ENCODE measurements at regions not wholly inside any gene's neighbourhood (a gene's known extent, or its start where the extent isn't known, plus 50 kb on each side); places are given as distances from the start of the nearest gene placed in this dataset.

- no peaks in the 10 kb centered on the region for H3K27me3 ChIP-seq (ENCODE audit: control insufficient read depth, insufficient read depth, low read length)
- no peak overlapping the region for H3K4me3 ChIP-seq (ENCODE audit: insufficient read depth, low read depth, low read length)
- no peaks in the 10 kb centered on the region for H3K36me3 ChIP-seq (replicated peaks; ENCODE audit: control insufficient read depth, insufficient read depth, low read length)
- DNase-seq: peak; percentile 37
Measured at GRCh38 chr14:99327458-99328250, 55.7 kb upstream of the BCL11B start.

DNA sequence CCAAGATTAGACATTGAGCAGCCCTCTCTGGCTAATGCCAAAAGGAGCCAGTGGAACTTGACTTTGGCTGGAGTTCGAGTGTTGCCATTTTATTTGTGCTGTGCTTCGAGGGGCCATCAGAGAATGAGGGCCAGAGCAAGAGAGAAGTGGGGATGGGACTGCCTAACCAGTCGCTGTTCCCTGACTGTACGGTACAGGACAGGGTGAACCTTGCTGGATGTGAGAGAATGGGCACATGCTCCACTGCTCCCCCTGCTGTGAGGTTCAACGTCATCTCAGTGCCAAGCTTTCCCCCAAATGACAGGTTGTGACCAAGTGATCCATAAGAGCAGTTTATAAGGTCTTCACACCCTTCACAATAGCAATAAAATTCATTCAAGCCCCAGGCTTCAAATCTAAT, 55.1 kb upstream of the BCL11B start:
- peak; percentile 54 for DNase-seq
- Histone ChIP-seq H3K27me3 (ENCODE audit: control insufficient read depth, insufficient read depth, low read length) (no peaks in the 10 kb centered on the region), H3K36me3 (replicated peaks; ENCODE audit: control insufficient read depth, insufficient read depth, low read length) (no peaks in the 10 kb centered on the region), H3K4me3 (ENCODE audit: insufficient read depth, low read depth, low read length) (no peak overlapping the region)

GRCh38 chr14:99326041-99326710, 54.2 kb upstream of the BCL11B start:
- peak; percentile 14 for DNase-seq
- no peak overlapping the region for H3K4me3 ChIP-seq (ENCODE audit: insufficient read depth, low read depth, low read length)
- no peaks in the 10 kb centered on the region for H3K36me3 ChIP-seq (replicated peaks; ENCODE audit: control insufficient read depth, insufficient read depth, low read length)
- no peaks in the 10 kb centered on the region for H3K27me3 ChIP-seq (ENCODE audit: control insufficient read depth, insufficient read depth, low read length)

GRCh38 chr14:99325591-99325990, 53.6 kb upstream of the BCL11B start:
- no peak overlapping the region for H3K4me3 ChIP-seq (ENCODE audit: insufficient read depth, low read depth, low read length)
- no peaks in the 10 kb centered on the region for H3K27me3 ChIP-seq (ENCODE audit: control insufficient read depth, insufficient read depth, low read length)
- no peaks in the 10 kb centered on the region for H3K36me3 ChIP-seq (replicated peaks; ENCODE audit: control insufficient read depth, insufficient read depth, low read length)
- DNase-seq: peak; percentile 20

DNA sequence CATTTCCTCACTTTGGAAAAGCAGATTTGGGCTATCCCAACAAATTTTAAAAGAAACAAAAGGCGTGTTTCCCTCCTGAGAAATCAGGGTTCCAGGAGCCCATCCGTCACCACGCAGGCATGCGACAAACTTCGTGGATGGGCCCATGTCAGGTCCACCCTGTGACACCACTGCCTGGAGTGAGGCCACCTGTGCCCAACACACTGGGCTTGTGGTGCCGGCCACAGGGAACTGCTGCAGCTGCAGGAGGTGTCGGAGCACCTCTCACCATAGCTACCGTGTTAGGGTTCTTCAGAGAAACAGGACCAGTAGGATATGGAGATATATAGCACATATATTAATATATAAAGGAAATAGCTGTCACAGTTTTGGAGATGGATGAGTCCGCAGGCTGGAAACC, 53.0 kb upstream of the BCL11B start:
- no peaks in the 10 kb centered on the region for H3K27me3 ChIP-seq (ENCODE audit: control insufficient read depth, insufficient read depth, low read length)
- no peaks in the 10 kb centered on the region for H3K36me3 ChIP-seq (replicated peaks; ENCODE audit: control insufficient read depth, insufficient read depth, low read length)
- peak; percentile 19 for DNase-seq
- no peak overlapping the region for H3K4me3 ChIP-seq (ENCODE audit: insufficient read depth, low read depth, low read length)

GRCh38 chr14:99324291-99324690, 52.3 kb upstream of the BCL11B start:
- H3K4me3 ChIP-seq (ENCODE audit: insufficient read depth, low read depth, low read length): no peak overlapping the region
- DNase-seq: peak; percentile 36
- H3K36me3 ChIP-seq (replicated peaks; ENCODE audit: control insufficient read depth, insufficient read depth, low read length): no peaks in the 10 kb centered on the region
- no peaks in the 10 kb centered on the region for H3K27me3 ChIP-seq (ENCODE audit: control insufficient read depth, insufficient read depth, low read length)

GRCh38 chr14:99323603-99324185, 51.7 kb upstream of the BCL11B start:
- DNase-seq: peak; percentile 72
- Histone ChIP-seq H3K36me3 (replicated peaks; ENCODE audit: control insufficient read depth, insufficient read depth, low read length) (no peaks in the 10 kb centered on the region), H3K4me3 (ENCODE audit: insufficient read depth, low read depth, low read length) (no peak overlapping the region), H3K27me3 (ENCODE audit: control insufficient read depth, insufficient read depth, low read length) (no peaks in the 10 kb centered on the region)

- Histone ChIP-seq H3K27me3 (ENCODE audit: control insufficient read depth, insufficient read depth, low read length) (no peaks in the 10 kb centered on the region), H3K4me3 (ENCODE audit: insufficient read depth, low read depth, low read length) (no peak overlapping the region), H3K36me3 (replicated peaks; ENCODE audit: control insufficient read depth, insufficient read depth, low read length) (no peaks in the 10 kb centered on the region)
- DNase-seq: peak; percentile 37
Measured at GRCh38 chr14:99322731-99323599, 51.0 kb upstream of the BCL11B start.

DNA sequence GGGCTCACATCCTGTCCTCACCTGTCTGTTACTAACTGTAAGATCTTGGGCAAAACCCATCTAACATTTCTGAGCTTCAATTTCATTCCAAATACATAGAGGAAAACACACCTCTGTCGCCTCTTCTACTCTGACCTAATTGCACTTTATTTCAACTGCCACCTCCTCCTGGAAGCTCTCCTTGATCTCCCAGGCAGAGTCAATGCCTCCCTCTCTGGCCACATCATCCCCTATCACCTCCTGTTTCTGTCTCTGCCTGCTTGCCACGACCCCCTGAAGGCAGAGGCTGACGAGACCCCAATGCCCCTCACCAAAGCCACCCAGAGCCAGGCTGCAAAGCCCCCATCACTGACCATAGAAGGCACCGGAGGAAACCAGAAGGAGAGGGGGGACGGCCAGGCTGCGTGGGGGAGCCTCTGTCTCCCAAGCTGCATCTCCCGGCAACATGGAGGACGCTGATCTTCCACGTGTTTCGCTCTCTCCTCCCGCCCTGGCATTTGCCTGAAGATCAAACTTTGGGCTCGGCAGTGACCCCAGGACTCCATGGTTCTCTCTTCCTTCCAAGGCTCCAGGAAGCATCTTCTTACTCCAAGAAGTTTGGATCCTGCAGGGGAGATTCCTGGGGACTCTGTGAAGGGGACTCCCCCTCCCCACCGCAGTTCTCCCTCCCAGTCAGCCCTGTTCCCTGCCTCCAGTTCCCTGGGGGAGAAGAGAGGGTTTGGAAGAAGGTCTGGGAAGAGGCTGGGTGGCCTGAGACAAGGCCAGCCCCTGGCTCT, 50.1 kb upstream of the BCL11B start:
- Histone ChIP-seq H3K36me3 (replicated peaks; ENCODE audit: control insufficient read depth, insufficient read depth, low read length) (no peaks in the 10 kb centered on the region), H3K4me3 (ENCODE audit: insufficient read depth, low read depth, low read length) (no peak overlapping the region), H3K27me3 (ENCODE audit: control insufficient read depth, insufficient read depth, low read length) (no peaks in the 10 kb centered on the region)
- DNase-seq: peak; percentile 55

Data from H7 (cell line).